Stimulated activated CD8-positive, alpha-beta memory T cell treated with anti-CD3 and anti-CD28 coated beads, Interleukin-12 subunit alpha, Interleukin-12 subunit beta, amount 100 ng/mL, for 4 hours (primary cell): ENCODE measurements at regions not wholly inside any gene's neighbourhood (a gene's known extent, or its start where the extent isn't known, plus 50 kb on each side); places are given as distances from the start of the nearest gene placed in this dataset.

Source experiments
- DNase-seq: peaks from one replicate; pipeline ENCODE4 v3.0.0-alpha.2; 2020; ENCODE audit warnings: low read depth

DNA sequence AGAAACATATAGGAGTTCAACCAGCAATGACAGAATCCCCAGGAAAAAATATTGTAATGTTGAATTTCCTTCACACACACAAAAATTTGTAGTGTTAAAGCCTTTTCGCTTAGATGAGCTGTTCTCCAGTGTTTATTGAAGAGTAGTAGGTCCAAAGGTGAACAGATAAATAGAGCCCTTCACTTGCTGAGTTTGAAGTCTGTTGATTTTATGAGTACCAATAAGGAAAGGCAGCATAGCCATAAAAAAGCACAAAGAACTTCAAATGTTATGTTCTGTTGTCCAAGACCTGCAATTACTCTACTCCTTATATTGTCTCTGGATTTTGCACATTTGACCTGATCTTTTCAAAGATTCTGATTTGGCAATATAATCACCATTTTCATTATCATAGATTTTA is 362.7 kb upstream of the B3GALT2 start:
- DNase-seq = no peak

DNA sequence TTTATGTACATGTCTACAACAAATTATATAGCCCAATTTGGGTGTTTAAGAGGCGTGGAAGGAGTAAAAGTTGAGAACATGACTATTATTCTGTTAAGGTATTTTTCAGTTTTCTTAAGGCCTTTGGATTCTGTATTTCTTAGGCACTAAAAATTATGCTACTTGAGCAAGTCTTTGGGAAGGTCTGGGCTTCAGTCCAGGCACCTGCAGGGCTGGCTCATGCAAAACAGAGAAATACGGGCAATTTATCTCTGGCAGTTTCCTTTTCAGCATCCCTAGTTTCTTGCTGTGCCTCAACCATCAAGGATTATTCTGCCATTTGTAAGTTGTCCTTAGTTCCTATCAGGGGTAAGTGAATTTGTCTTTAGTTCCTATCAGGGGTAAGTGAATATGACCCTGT is 358.8 kb upstream of the B3GALT2 start:
- DNase-seq = no peak

DNA sequence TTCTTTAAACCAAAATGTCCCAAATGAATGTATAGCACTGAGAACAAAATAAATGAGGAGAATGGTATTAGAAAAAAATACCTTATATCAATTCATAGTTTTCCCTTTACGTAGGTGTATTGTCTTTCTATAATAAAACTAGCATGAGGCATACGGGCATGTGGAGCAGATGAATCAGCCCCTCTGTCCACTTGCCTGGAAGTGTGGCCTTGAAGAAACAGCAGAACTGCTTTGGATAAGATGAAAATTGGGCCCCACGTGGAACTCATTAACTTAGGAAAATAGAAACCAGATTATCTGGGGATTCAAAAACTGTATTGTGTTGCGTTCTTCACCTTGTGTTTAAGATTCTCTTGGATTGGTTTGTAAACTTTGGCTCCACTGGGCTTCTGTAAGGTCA is 356.8 kb upstream of the B3GALT2 start:
- no peak for DNase-seq

DNA sequence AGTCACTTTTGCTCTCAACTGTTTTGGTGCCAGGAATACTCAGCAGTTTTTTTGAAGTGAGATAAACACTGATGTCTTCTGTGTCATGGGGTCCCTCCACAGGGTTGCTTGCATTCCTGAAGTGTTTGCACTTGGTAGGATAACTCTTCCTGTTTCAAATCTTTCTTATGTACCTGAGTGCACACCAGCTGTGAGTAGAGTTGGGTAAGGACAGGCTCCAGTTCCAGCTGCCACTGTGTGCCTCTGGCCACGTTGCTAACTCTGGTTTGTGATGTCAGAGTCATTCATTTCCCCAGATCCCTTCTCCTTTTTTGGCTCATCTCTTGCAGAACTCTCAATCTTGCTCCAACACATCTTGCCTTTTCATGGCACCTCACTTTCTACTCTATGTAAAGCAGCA is 356.3 kb upstream of the B3GALT2 start:
- DNase-seq = no peak

DNA sequence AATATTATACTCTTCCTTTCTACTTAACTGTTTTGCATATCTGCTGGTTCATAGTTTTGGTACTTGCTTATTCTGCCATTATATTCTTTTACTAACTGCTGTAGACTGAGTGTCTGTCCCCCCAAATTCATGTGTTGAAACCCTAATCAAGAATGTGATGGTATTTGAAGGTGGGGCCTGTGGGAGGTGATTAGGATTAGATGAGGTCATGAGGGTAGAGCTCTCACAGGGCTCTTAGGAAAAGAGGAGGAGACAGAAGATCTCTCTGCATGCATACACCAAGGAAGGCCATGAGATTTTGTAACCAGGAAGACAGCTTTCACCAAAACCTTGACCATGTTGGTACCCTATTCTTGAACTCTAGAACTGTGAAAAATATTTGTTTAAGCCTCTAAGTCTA is 354.1 kb upstream of the B3GALT2 start:
- no peak for DNase-seq

DNA sequence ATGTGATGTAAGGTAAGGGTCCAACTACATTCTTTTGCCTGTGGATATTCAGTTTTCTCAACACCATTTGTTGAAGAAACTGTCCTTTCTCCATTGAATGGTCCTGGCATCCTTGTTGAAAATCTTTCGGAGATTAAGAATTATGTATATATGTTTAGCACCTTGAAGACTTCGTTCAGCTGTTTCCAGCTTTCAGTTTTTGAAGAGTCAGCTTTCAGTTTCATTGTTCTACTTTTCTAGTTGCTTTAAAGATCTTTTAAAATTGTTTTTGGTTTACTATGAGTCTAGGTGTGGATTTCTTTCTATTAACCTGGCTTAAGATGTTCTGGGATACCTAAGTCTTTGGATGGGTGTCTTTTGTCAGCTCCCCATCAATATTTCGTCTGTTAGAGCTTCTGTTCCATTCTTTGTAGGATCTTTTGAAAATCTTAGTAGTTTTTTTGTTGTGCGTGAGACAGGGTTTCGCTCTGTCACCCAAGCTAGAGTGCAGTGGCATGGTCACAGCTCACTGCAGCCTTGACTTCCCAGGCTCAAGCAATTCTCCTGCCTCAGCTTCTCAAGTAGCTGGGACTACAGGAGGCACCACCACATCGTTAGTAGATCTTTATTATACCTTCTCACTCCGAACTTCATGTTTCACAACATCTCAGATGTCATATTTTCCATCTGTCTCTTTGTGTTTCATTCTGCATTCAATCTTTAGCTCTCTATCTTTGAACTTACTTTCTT is 353.5 kb upstream of the B3GALT2 start:
- no peak for DNase-seq

DNA sequence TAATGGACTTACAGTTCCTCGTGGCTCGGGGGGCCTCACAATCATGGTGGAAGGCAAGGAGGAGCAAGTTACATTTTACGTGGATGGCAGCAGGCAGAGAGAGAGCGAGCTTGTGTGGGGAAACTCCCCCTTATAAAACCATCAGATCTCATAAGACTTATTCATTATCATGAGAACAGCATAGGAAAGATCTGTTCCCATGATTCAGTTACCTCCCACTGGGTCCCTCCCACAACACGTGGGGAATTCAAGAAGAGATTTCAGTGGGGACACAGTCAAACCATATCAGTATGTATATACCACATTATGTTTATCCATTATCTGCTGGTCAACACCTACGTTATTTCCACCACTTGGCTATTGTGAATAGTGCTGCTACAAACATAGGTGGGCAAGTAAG is 352.3 kb upstream of the B3GALT2 start:
- DNase-seq = no peak

DNA sequence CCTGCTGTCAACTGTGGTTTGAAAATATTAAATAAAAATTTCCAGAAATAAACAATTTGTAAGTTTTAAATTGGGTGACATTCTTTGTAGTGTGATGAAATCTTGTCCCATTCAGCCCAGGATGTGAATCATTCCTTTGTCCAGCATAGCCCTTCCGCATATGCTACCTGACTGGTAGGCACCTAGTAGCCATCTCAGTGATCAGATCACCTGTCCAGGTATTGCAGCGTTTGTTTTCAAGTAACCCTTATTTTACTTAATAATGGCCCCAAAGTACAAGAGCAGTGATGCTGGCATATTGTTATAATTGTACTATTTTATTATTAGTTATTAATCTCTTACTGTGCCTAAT is 351.6 kb upstream of the B3GALT2 start:
- no peak for DNase-seq

DNA sequence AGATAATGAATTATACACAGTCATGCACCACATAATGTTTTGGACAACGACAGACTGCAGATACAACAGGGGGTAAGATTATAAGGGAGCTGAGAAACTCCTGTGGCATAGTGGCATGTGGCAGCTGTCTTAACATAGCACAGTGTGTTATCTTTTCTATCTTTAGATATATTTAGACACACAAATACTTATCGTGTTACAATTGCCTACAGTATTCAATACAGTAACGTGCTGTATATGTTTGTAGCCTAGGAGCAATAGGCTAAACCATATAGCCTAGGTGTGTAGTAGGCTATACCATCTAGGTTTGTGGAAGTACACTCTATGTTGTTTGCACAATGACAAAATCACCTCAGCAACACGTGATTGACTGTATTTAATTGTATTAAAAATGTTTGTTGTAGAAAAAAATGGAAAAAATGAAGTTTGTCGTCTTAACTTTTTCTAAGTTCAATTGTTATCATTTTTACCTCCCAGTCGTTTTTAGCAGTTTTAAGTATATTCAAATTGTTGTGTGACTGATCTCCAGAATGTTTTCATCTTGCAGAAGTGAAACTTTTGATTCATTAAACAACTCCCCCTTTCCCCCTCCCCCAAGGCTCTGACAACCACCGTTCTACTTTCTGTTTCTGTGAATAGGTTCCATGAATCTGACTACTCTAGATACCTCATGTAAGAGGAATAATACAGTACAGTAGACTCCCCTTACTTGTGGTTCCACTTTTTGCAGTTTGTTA is 351.0 kb upstream of the B3GALT2 start:
- no peak for DNase-seq

DNA sequence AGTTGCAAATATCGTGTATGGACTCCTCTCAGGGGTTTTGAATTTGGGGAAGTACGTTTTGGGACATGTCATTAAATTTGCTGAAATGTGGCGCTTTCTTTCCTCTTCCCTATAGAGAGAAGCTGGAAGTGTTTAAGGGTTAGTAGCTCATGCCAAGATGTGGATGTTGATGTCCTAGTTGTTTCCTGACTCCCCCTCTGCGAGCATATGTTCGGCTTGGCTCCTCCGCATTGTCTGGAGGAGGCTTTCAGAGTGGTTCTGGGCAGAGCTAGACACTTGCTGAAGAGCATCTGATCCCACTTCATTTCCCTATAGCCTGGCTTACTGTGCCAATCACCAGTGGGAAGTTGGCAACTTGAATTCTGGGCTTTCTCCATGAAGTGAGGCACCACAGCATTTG is 347.4 kb upstream of the B3GALT2 start:
- no peak for DNase-seq

DNA sequence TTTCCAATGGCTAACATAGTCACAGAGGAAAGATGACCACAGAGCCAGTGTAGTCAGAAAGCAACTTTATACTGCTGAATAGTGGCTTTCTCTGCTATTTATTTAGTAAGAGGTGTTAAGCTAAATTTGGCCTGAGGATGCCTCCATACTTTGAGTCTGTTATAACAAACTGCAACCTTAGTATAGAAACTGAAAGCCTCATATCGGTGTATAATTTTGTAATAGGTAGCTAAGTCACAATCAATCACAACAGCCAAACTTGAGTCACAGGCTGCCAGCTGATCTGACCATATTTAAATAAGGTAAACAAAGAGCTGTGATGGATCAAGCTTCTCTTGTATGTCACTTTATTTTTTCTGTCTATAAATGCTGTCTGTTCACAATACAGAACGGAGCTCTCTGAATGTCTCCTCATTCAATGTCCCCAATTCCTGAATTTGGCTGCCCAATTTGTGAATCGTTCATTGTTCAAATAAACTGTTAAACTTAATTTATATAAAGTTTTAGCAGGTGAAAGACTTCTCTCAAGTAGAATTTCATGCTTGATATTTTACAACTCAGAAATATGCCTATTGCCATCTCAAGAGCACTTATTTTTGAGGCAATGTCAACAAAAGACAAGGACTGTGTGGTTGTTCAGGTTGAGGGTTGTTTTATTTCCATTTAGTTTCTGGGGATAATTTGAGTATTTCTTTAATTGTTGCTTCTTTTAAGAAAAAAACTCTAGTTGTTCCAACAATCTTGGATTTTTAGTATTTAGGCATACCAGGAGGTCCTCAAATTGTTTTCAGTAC is 339.7 kb upstream of the B3GALT2 start:
- DNase-seq = no peak

DNA sequence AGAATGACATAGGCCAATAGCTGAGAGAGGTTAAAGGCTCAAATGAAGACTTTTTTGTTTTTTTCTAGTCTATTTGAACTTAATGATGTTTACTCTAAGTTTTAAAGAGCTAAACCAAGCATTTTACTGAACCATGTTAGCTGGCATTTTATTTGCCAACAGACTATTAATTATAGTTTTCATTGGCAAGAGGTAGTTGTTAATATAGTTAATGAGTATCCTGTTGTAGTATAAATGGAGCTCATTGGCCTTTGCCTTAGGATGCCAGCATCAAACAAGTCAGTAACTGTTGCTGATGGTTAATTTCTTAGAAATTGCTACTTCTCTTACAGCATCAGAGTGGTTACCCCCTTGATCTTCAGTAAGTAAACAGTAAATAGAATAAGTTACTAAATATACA is 339.0 kb upstream of the B3GALT2 start:
- no peak for DNase-seq

DNA sequence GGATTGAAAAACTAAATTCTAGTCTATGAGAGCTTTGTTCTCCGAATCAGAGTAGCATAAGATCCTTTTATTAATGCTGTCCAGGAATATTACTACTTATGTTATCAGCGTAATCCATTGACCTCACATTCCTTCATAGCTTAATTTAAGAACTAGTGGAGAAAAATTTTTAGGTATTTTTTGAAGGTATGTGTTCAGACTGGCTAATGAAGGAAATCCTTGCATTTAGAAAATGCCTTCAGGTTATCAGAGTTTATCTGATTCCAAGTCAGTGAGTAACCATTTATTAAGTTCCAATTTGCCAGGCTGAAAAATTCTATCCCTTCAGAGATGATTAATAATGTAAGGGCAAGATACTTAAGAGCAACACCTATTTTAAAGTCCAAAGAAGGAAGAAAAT is 338.2 kb upstream of the B3GALT2 start:
- DNase-seq = no peak

DNA sequence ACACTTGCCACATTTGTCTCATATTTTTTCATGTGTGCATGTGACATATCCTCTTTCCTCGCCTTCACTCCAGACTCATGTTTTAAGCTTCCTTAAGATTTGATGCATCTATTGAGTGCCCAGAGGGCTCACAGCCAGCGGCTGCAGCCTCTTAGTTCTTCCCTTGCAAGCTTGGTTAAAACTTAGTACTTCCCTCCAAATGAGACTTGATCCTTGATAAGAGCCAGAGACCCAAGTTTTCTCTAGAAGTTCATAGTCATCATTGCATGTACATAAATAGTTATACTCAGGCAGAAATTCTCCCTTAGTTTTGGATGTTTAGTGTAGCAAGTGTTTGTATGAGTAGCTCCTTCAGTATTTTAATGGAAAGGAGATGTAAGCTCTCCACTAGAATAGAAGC is 337.6 kb upstream of the B3GALT2 start:
- no peak for DNase-seq

DNA sequence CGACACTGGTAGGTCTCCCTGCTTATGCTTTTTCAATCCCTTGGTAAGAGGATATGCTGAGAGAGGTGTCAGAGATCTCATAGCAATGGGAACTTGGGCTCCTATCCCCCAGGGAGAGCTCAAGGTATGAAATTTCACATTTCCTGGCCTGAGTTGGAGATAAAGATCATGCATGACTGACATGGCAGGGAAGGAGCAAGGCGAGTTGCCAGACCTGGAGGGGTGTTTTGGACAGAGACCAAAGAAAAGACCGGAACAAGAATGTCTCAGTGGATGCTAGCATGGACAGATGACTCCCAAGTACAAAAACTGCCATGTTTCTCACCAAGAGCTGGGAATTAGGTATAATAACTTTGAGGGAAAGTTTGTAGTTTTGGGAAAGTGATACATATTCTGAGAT is 334.1 kb upstream of the B3GALT2 start:
- DNase-seq = no peak

DNA sequence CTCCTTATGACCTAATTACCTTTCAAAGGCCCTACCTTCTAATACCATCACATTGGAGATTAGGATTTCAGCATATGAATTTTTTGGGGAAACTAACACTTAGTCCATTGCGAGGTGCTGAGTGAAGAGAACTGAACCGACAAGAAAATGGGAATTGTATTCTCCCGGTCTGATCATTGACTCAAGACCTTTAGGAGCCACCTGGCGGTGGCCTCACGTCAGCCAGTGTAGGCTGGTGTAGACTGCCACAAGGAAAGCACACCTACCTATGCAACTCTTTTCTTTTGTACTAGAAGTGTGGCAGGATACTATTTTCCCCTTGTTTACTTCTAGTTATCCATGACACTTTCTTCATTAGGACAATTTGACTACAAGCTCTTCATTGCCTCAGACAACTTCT is 333.5 kb upstream of the B3GALT2 start:
- DNase-seq = no peak

DNA sequence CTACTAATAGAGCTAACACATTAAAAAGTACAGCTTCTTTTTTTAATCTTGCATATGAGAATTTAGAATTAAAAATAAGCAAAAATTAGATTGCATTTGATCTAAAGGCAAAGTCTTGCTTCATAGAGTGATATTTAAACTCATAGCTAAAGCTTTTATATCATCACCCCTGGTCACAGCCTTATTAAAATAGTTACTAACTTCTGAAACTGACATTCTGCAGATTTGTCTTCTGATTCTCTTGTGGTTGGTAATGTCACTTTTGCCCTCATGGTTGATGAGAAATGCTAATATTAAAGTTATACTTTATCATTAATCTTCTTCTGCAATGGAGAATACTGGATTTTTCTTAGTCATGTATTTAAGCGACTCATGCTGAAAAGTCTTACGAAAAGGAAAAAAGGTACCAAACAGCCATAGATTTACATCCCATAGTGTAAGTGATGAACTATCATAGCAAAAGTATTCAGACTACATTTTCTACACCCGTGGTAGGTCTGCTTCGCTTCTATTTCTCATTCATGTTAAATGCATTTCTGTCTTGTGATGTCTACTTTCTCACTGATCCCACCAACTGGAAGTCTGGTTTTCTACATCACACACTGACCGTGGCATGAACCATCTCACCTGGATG is 330.5 kb upstream of the B3GALT2 start:
- DNase-seq = no peak

DNA sequence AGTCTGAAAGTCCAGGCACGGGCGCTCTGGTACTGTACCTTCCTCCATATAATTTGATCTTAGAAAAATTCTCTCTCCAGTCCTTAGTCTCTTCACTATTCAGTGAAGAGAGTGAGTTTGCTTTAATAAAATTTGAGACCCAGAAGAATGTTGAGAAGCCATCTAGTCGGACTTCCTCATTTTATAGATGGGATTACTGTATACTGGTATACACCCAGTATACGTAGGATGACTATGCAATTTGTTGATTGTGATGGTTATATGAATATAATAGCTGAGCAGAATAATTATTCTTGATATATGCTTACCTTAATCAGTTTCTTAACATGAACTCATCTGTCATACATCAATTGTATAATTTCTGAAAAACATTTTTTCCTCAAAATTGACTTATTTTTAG is 328.0 kb upstream of the B3GALT2 start:
- no peak for DNase-seq

DNA sequence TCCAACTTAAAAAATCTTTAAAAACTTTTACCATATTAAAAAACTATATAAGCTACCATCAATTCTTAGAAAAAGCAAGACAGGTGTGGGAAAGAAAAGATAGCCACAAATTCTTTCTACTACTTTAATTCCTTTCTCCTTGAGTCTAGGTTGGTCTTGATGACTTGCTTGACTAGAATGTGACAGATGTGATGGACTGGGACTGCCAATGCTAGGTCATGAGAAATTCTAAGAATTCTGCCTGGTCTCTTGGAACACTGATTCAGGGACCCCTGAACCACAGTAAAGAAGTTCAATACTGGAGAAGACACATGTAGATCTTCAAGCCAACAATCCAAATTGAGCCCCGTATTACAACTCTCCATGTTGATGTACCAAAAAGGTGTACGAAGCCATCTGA is 326.6 kb upstream of the B3GALT2 start:
- no peak for DNase-seq

DNA sequence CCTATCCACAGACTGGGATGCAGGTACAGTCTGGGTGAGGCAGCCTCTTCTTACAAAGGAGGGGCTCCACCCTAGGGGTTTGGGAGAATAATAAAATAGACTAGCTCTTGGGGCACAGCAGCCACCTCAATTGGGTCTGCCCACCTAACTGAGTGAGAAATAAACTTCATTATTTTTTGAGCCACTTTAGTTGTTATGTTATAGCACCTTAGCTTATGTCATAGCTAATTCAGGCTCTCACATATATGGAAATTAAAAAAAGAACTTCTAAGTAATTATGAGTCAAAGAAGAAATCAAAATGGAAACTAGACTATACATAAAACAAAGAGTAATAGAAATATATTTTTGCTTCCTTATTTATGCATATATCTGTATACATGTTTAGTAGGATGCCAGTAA is 318.5 kb upstream of the B3GALT2 start:
- no peak for DNase-seq

DNA sequence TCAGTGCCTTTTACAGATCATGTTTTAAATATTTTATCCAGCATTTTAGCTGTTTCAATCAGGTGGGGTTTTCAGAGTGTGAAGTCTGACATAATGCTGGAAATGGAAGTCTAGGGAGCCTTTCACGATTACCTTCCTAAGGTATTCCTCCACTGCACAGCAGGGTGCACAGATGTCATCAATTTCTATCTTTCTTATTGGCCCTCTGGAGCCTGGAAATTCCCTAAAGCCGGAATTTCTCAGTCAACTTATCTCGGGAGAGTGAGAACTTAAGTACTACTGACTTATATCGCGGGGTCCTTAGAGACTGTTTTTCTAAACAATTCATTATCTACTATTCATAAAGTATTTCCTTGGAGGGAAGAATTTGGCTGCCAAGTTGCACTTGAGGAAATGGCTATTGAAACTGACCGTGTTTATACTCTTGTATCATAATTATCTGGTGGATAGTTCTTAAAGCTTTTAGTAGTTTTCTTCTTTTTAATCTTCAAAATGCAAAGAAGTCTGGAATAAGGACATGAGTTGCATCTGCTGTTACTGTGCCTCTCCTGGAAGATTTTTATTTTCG is 311.8 kb upstream of the B3GALT2 start:
- no peak for DNase-seq

DNA sequence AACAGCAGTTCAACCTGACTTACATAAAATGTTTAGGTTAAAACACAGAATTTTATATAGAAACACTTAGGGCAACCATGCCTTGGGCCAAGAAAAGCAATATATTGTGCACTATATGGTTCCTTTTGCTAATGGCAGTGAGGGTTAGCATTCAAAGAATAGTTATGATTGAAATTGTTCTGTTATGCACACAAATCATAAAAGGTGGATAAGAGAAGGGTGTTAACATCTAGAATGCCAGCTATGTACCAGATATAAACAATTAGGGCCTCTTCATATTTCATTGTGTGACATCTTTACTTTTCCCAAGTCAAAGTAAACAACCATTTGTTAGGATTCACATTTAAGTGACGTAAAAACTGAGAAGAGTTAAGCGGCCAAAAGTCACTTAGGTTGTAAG is 308.0 kb upstream of the B3GALT2 start:
- DNase-seq = no peak
